ENCODE measurements at regions not wholly inside any gene's neighbourhood (a gene's known extent, or its start where the extent isn't known, plus 50 kb on each side); places are given as distances from the start of the nearest gene placed in this dataset.
"Not testable (repeated sequence)": the region's sequence is repeated elsewhere in the genome, so short reads cannot be mapped to it uniquely, and the experiment has no call there.

GRCh38 chr1:239960366-239960765, 131.3 kb upstream of the FMN2 start:
- in situ Hi-C loops (cut with HindIII; ENCODE audit: low sequenced_read_pairs) = no loop called here

- in situ Hi-C loops (cut with HindIII; ENCODE audit: low sequenced_read_pairs) = no loop called here
These were observed 127.8 kb upstream of the FMN2 start for GRCh38 chr1:239963856-239964255.

- in situ Hi-C loops (cut with HindIII; ENCODE audit: low sequenced_read_pairs) = no loop called here
These were observed 115.3 kb upstream of the FMN2 start for GRCh38 chr1:239976130-239976968.

- in situ Hi-C loops (cut with HindIII; ENCODE audit: low sequenced_read_pairs) = no loop called here
These were observed 114.3 kb upstream of the FMN2 start for GRCh38 chr1:239977416-239977815.

GRCh38 chr1:239979456-239979855, 112.2 kb upstream of the FMN2 start:
- in situ Hi-C loops (cut with HindIII; ENCODE audit: low sequenced_read_pairs) = no loop called here

- in situ Hi-C loops (cut with HindIII; ENCODE audit: low sequenced_read_pairs) = no loop called here
These were observed 108.9 kb upstream of the FMN2 start for GRCh38 chr1:239982762-239983161.

- in situ Hi-C loops (cut with HindIII; ENCODE audit: low sequenced_read_pairs) = no loop called here
These were observed 106.6 kb upstream of the FMN2 start for GRCh38 chr1:239985044-239985443.

- in situ Hi-C loops (cut with HindIII; ENCODE audit: low sequenced_read_pairs) = no loop called here
These were observed 104.5 kb upstream of the FMN2 start for GRCh38 chr1:239987103-239987745.

GRCh38 chr1:239989990-239990389, 101.7 kb upstream of the FMN2 start:
- in situ Hi-C loops (cut with HindIII; ENCODE audit: low sequenced_read_pairs) = no loop called here

GRCh38 chr1:239992566-239992965, 99.1 kb upstream of the FMN2 start:
- in situ Hi-C loops (cut with HindIII; ENCODE audit: low sequenced_read_pairs) = not testable (repeated sequence)

- in situ Hi-C loops (cut with HindIII; ENCODE audit: low sequenced_read_pairs) = no loop called here
These were observed 98.3 kb upstream of the FMN2 start for GRCh38 chr1:239993366-239993765.

GRCh38 chr1:239995281-239995680, 96.4 kb upstream of the FMN2 start:
- in situ Hi-C loops (cut with HindIII; ENCODE audit: low sequenced_read_pairs) = no loop called here

GRCh38 chr1:239997160-239997514, 94.5 kb upstream of the FMN2 start:
- in situ Hi-C loops (cut with HindIII; ENCODE audit: low sequenced_read_pairs) = no loop called here

GRCh38 chr1:239997515-239998311, 94.0 kb upstream of the FMN2 start:
- in situ Hi-C loops (cut with HindIII; ENCODE audit: low sequenced_read_pairs) = no loop called here

GRCh38 chr1:239998312-239998649, 93.4 kb upstream of the FMN2 start:
- in situ Hi-C loops (cut with HindIII; ENCODE audit: low sequenced_read_pairs) = no loop called here

- in situ Hi-C loops (cut with HindIII; ENCODE audit: low sequenced_read_pairs) = no loop called here
These were observed 92.5 kb upstream of the FMN2 start for GRCh38 chr1:239999170-239999569.

- in situ Hi-C loops (cut with HindIII; ENCODE audit: low sequenced_read_pairs) = no loop called here
These were observed 91.0 kb upstream of the FMN2 start for GRCh38 chr1:240000634-240001033.

- in situ Hi-C loops (cut with HindIII; ENCODE audit: low sequenced_read_pairs) = no loop called here
These were observed 90.4 kb upstream of the FMN2 start for GRCh38 chr1:240001177-240001740.

GRCh38 chr1:240004086-240004749, 87.5 kb upstream of the FMN2 start:
- in situ Hi-C loops (cut with HindIII; ENCODE audit: low sequenced_read_pairs) = no loop called here

- in situ Hi-C loops (cut with HindIII; ENCODE audit: low sequenced_read_pairs) = no loop called here
These were observed 85.6 kb upstream of the FMN2 start for GRCh38 chr1:240005997-240006650.

Data from endothelial cell of hepatic sinusoid (primary cell).